GM12878 (cell line): ENCODE measurements at regions not wholly inside any gene's neighbourhood (a gene's known extent, or its start where the extent isn't known, plus 50 kb on each side); places are given as distances from the start of the nearest gene placed in this dataset.

Source experiments
- ATAC-seq: fragments of 200-7000 bp; cut with Tn5 transposase; 3 replicates; pipeline ENCODE4 v1.9.1; 2020; ENCODE audit warnings: mild to moderate bottlenecking, moderate library complexity
- BruUV-seq: library from RNA; stranded (reverse); fragments of 400-500 nt; replicated peaks from 2 replicates; lab custom pipeline; 2021; lab: Mats Ljungman, UMichigan
- CTCF ChIA-PET: fragments of 300-600 bp; sonication (Branson Sonifier 250); formaldehyde crosslinking; extraction: SDS; loops from one replicate; lab custom pipeline; 2021; ENCODE audit warnings: inconsistent platforms; lab: Yijun Ruan, JAX
- POLR2A ChIA-PET: fragments of 350-600 bp; formaldehyde crosslinking; extraction: SDS; loops from one replicate; lab custom pipeline; 2021; ENCODE audit warnings: inconsistent platforms; lab: Charles Lee
- RAD21 ChIA-PET: fragments of 300-600 bp; sonication (Branson Sonifier 250); formaldehyde crosslinking; loops from one replicate; lab custom pipeline; 2023; ENCODE audit warnings: antibody characterized with exemption; ENCODE audit not compliant: unreplicated experiment; lab: Charles Lee
- SMC1A ChIA-PET: fragments of 300-600 bp; sonication (Branson Sonifier 250); formaldehyde crosslinking; loops from one replicate; lab custom pipeline; 2023; ENCODE audit not compliant: unreplicated experiment, uncharacterized antibody; lab: Charles Lee
- DNase-seq: peaks from one replicate; pipeline ENCODE4 v3.0.0-alpha.2; 2011; ENCODE audit warnings: low read depth, low spot score
- FAIRE-seq: peaks from 3 replicates; lab custom pipeline; 2011; peaks lifted over from hg19 to GRCh38; lab: Jason Lieb, UNC
- H2AFZ ChIP-seq: 2 replicates; pipeline ENCODE4 v1.6.0; 2011; ENCODE audit warnings: low read depth, low read length, control low read depth; ENCODE audit not compliant: control insufficient read depth
- H3K27ac ChIP-seq: 2 replicates; pipeline ENCODE4 v1.5.1; 2011; ENCODE audit warnings: control low read depth; ENCODE audit not compliant: control insufficient read depth, insufficient read depth
- H3K27me3 ChIP-seq, 2 experiments: replicated peaks in 1 of 2; 2 replicates each; pipeline versions ENCODE4 v1.6.0 to v1.6.1; 2011; ENCODE audit warnings: low read length in 1 of 2; ENCODE audit not compliant: control insufficient read depth in 2 of 2, insufficient read depth in 2 of 2
- H3K36me3 ChIP-seq, 2 experiments: 2 replicates each; pipeline ENCODE4 v1.5.1; 2011; ENCODE audit warnings: low read length in 1 of 2; ENCODE audit not compliant: control insufficient read depth in 2 of 2, insufficient read depth in 2 of 2
- H3K4me1 ChIP-seq: 2 replicates; pipeline ENCODE4 v1.6.1; 2011; ENCODE audit warnings: mild to moderate bottlenecking, low read length, moderate library complexity, mixed read lengths; ENCODE audit not compliant: control insufficient read depth, insufficient read depth
- H3K4me2 ChIP-seq: 2 replicates; pipeline ENCODE4 v1.6.0; 2011; ENCODE audit warnings: control low read depth; ENCODE audit not compliant: control insufficient read depth, insufficient read depth
- H3K4me3 ChIP-seq: fragments of 200-600 bp; sonication (generic); 2 replicates; pipeline ENCODE4 v1.5.1; 2016
- H3K79me2 ChIP-seq: 2 replicates; pipeline ENCODE4 v1.6.0; 2011; ENCODE audit warnings: low read length; ENCODE audit not compliant: control insufficient read depth, insufficient read depth
- H3K9ac ChIP-seq: 2 replicates; pipeline ENCODE4 v1.8.0; 2011; ENCODE audit warnings: low read length, control low read depth, mixed read lengths; ENCODE audit not compliant: control insufficient read depth, insufficient read depth
- H3K9me3 ChIP-seq: replicated peaks from 3 replicates; pipeline ENCODE4 v1.5.1; 2011; ENCODE audit warnings: mild to moderate bottlenecking, low read length; ENCODE audit not compliant: control insufficient read depth, insufficient read depth
- H4K20me1 ChIP-seq: 2 replicates; pipeline ENCODE4 v1.6.0; 2011; ENCODE audit not compliant: control insufficient read depth, insufficient read depth
- CBFB ChIP-seq: IDR thresholded peaks from 2 replicates; pipeline ENCODE4 v1.6.1; 2016; ENCODE audit warnings: antibody characterized with exemption, low read depth
- FOS ChIP-seq: IDR thresholded peaks from 3 replicates; pipeline ENCODE4 v1.6.1; 2011; ENCODE audit warnings: borderline replicate concordance; ENCODE audit not compliant: insufficient read length; ENCODE audit errors: extremely low read depth
- KAT2A ChIP-seq: conservative IDR thresholded peaks from 2 replicates; pipeline ENCODE4 v1.6.1; 2011; ENCODE audit warnings: low read depth, low read length; ENCODE audit not compliant: control insufficient read depth
- PRDM15 ChIP-seq: fragments of 450-650 bp; formaldehyde crosslinking; IDR thresholded peaks from 2 replicates; pipeline ENCODE4 v1.4.0; 2020; ENCODE audit warnings: mild to moderate bottlenecking, moderate library complexity
- in situ Hi-C: fragments of 300-500 bp; cut with MboI; formaldehyde crosslinking; loops from 9 replicates; pipeline ENCODE4 v1.14.3; 2018; ENCODE audit warnings: mixed read lengths
- intact Hi-C: fragments of 100-400 bp; cut with micrococcal nuclease; formaldehyde crosslinking; loops from one replicate; pipeline ENCODE4 v1.14.2; 2022; ENCODE audit not compliant: unreplicated experiment

DNA sequence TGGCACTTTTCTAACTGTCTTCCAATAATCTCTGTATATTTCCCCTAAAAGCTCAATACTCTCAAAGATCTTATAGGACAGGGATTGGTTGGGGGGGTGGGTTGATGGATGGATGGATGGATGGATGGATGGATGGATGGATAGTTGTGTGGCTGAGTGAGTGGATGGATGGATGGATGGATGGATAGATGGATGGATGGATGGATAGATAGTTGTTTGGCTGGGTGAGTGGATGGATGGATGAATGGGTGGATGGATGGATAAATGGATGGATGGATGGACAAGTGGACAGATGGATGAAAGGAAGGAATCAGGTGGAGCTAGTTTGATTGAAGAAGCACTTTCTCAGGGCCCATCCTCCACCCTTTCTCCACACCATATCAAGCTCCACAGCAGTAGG lies 388.8 kb downstream of the CDC5L start:
- no peak for FAIRE-seq
- H3K27me3 ChIP-seq = no peaks in the 10 kb centered on the region
- no peaks in the 10 kb centered on the region for H3K79me2 ChIP-seq
- SMC1A ChIA-PET = interaction anchor here (1.6 kb wide), 1 partner anchor 21 kb away, joined by 3 read pairs; no protein-coding TSS in a partner anchor
- in situ Hi-C loops = no loop called here
- no peak overlapping the region for H3K27ac ChIP-seq
- H3K4me3 ChIP-seq = no peak overlapping the region
- RAD21 ChIA-PET = no interaction called here
- CTCF ChIA-PET = interaction anchor here (1.5 kb wide), 1 partner anchor 121 kb away, joined by 4 read pairs; no protein-coding TSS in a partner anchor
- H3K4me2 ChIP-seq = no peak overlapping the region
- no peaks in the 10 kb centered on the region for H3K36me3 ChIP-seq
- TF ChIP-seq PRDM15 (CRISPR knock-in tag) (no peak), KAT2A (no peak), CBFB (no peak), FOS (no peak)
- intact Hi-C loops = no loop called here
- no peak overlapping the region for H2AFZ ChIP-seq
- peaks cover 15% of the 10 kb centered on the region for H3K4me1 ChIP-seq
- DNase-seq = no peak
- no peak overlapping the region for H3K9ac ChIP-seq
- POLR2A ChIA-PET = interaction anchor here (0.6 kb wide), 1 partner anchor 80 kb away, joined by 4 read pairs; no protein-coding TSS in a partner anchor
- no TSS peak for BruUV-seq
- ATAC-seq = no peak
- H3K9me3 ChIP-seq = peaks cover 2% of the 10 kb centered on the region; the same call in 1 of the 3 replicates
- no peaks in the 10 kb centered on the region for H4K20me1 ChIP-seq
